ENCODE measurements at regions not wholly inside any gene's neighbourhood (a gene's known extent, or its start where the extent isn't known, plus 50 kb on each side); places are given as distances from the start of the nearest gene placed in this dataset.

- Histone ChIP-seq H3K36me3 (ENCODE audit: control insufficient read depth, insufficient read depth, low read length) (no peaks in the 10 kb centered on the region), H3K9me3 (ENCODE audit: control insufficient read depth, insufficient read depth, low read length) (no peaks in the 10 kb centered on the region), H2BK120ac (ENCODE audit: low read depth, low read length) (no peak overlapping the region), H3K27me3 (ENCODE audit: control insufficient read depth, insufficient read depth, low read length) (no peaks in the 10 kb centered on the region; the same call in 1 of the 2 replicates), H3K56ac (ENCODE audit: extremely low read depth, insufficient read depth, low read length) (no peak overlapping the region), H3K18ac (ENCODE audit: low read depth, low read length) (no peak overlapping the region), H2BK20ac (ENCODE audit: low read depth, low read length) (no peak overlapping the region), H3K4me3 (ENCODE audit: insufficient read depth, low read depth, low read length) (no peak overlapping the region), H4K8ac (ENCODE audit: low read depth in 2 of 2, low read length in 2 of 2) (no peak overlapping the region), H3K9ac (ENCODE audit: low read depth, low read length) (no peak overlapping the region), H2AK9ac (replicated peaks; ENCODE audit: low read depth, low read length, poor library complexity) (no peak overlapping the region), H3K27ac (ENCODE audit: insufficient read depth, low read length) (no peak overlapping the region), H4K91ac (ENCODE audit: insufficient read depth, low read depth, low read length) (no peak overlapping the region), H2BK5ac (ENCODE audit: low read depth, low read length, poor library complexity, severe bottlenecking) (no peak overlapping the region), H2AFZ (replicated peaks; ENCODE audit: low read length, poor library complexity) (no peak overlapping the region), H3K4me1 (ENCODE audit: control insufficient read depth, insufficient read depth, low read length) (no peaks in the 10 kb centered on the region), H2AK5ac (ENCODE audit: low read depth, low read length) (no peak overlapping the region), H2BK15ac (ENCODE audit: low read depth, low read length) (no peak overlapping the region), H3K14ac (replicated peaks; ENCODE audit: low read depth, low read length) (no peak overlapping the region), H3K4ac (ENCODE audit: low read depth, low read length) (no peak overlapping the region), H3K23ac (ENCODE audit: low read depth, low read length) (no peak overlapping the region), H3K9me1 (ENCODE audit: insufficient read depth, low read length) (no peaks in the 10 kb centered on the region), H3K79me1 (ENCODE audit: low read depth in 1 of 2, low read length in 2 of 2) (no peaks in the 10 kb centered on the region), H4K5ac (ENCODE audit: low read depth, low read length) (no peak overlapping the region), H4K20me1 (ENCODE audit: insufficient read depth, low read length) (no peaks in the 10 kb centered on the region), H3K4me2 (ENCODE audit: low read depth, low read length) (no peak overlapping the region)
- BruUV-seq (replicated peaks), result no TSS peak
- ChIA-PET CTCF (no interaction called here), POLR2A (ENCODE audit: unreplicated experiment) (no interaction called here)
- no peak for DNase-seq
- WGBS, 2 experiments (ENCODE audit: extremely low coverage in 2 of 2, insufficient read length in 1 of 2), result no CpG with 5 or more reads among the region's 3 CpGs
- intact Hi-C loops (cut with micrococcal nuclease) (no loop called here), in situ Hi-C loops (cut with MboI; ENCODE audit: low sequenced_read_pairs) (no loop called here), dilution Hi-C loops (cut with HindIII; ENCODE audit: low sequenced_read_pairs, unreplicated experiment) (no loop called here)
- ATAC-seq (ENCODE audit: low read depth), result no peak
- TF ChIP-seq MXI1 (IDR thresholded peaks at IDR 0.05; ENCODE audit: borderline replicate concordance, low read depth, low read length), result no peak
- TF ChIP-seq CTCF (conservative IDR thresholded peaks at IDR 0.05; ENCODE audit: low read depth, low read length), result no peak
- no peak for TF ChIP-seq CHD1 (IDR thresholded peaks at IDR 0.05; ENCODE audit: low read depth, low read length)
- TF ChIP-seq POLR2A (IDR thresholded peaks at IDR 0.05; ENCODE audit: low read depth, low read length), result no peak
- TF ChIP-seq USF2 (IDR thresholded peaks at IDR 0.05; ENCODE audit: low read depth, low read length), result no peak
- no peak for TF ChIP-seq ELK1 (IDR thresholded peaks at IDR 0.05; ENCODE audit: borderline replicate concordance, low read depth, low read length)
- TF ChIP-seq MAFK (IDR thresholded peaks at IDR 0.05; ENCODE audit: low read depth, low read length), result no peak
- TF ChIP-seq BHLHE40 (IDR thresholded peaks at IDR 0.05; ENCODE audit: low read depth, low read length), result no peak
- no peak for TF ChIP-seq SMC3 (IDR thresholded peaks at IDR 0.05; ENCODE audit: low read depth, low read length)
- no peak for TF ChIP-seq FOS (IDR thresholded peaks at IDR 0.05; ENCODE audit: low read depth, low read length)
Measured at GRCh38 chr9:519579-519978, 304.9 kb downstream of the DOCK8 start.

Measured in IMR-90 (cell line).